B cell (primary cell): ENCODE measurements at regions not wholly inside any gene's neighbourhood (a gene's known extent, or its start where the extent isn't known, plus 50 kb on each side); places are given as distances from the start of the nearest gene placed in this dataset.

ENCODE experiments used
- ATAC-seq: fragments of 200-7000 bp; cut with Tn5 transposase; one replicate; pipeline ENCODE4 v1.10.0; 2021; ENCODE audit warnings: low read depth, mild to moderate bottlenecking, moderate number of reproducible peaks, moderate library complexity
- CTCF ChIA-PET: fragments of 350-600 bp; sonication (Branson Sonifier 250); formaldehyde crosslinking; loops from one replicate; lab custom pipeline; 2021; ENCODE audit warnings: antibody characterized with exemption, inconsistent platforms; lab: Charles Lee
- POLR2A ChIA-PET: fragments of 350-600 bp; sonication (Branson Sonifier 250); formaldehyde crosslinking; loops from one replicate; lab custom pipeline; 2021; ENCODE audit warnings: antibody characterized with exemption; lab: Charles Lee
- DNase-seq: peaks from one replicate; pipeline ENCODE4 v3.0.0; 2013
- H2AFZ ChIP-seq: 2 replicates; pipeline ENCODE4 v1.6.1; 2012; ENCODE audit warnings: mild to moderate bottlenecking, low read depth, low read length; ENCODE audit not compliant: insufficient read depth, poor library complexity, severe bottlenecking
- H3K27ac ChIP-seq, 2 donors: 1 replicate in 1 of 2; 2 replicates in 1 of 2; pipeline ENCODE4 v1.5.1; 2012 to 2013; ENCODE audit warnings: low read length in 2 of 2, mild to moderate bottlenecking in 2 of 2, moderate library complexity in 1 of 2
- H3K27me3 ChIP-seq, 4 experiments: fragments of 200-600 bp in 1 of 4; sonication (generic) in 1 of 4; replicated peaks in 1 of 4; 1 replicate in 2 of 4; 2 replicates in 2 of 4; pipeline versions ENCODE4 v1.6.1 to v1.7.0; 2013 to 2016; ENCODE audit warnings: low read length in 3 of 4, mild to moderate bottlenecking in 2 of 4, mixed read lengths in 1 of 4, moderate library complexity in 1 of 4; ENCODE audit not compliant: insufficient read depth in 4 of 4, control insufficient read depth in 3 of 4; ENCODE audit errors: control extremely low read depth in 1 of 4
- H3K36me3 ChIP-seq, 2 experiments: replicated peaks in 1 of 2; 1 replicate in 1 of 2; 2 replicates in 1 of 2; pipeline versions ENCODE4 v1.6.1 to v1.7.1; 2013; ENCODE audit warnings: low read length in 1 of 2; ENCODE audit not compliant: insufficient read depth in 2 of 2, control insufficient read depth in 1 of 2; ENCODE audit errors: control extremely low read depth in 1 of 2, extremely low read depth in 1 of 2
- H3K4me1 ChIP-seq, 2 donors: fragments of 200-600 bp in 1 of 2; sonication (generic) in 1 of 2; 1 replicate in 1 of 2; 2 replicates in 1 of 2; pipeline versions ENCODE4 v1.5.1 to v1.6.1; 2013 to 2017; ENCODE audit warnings: low read length in 2 of 2; ENCODE audit not compliant: control insufficient read depth in 2 of 2, insufficient read depth in 2 of 2
- H3K4me2 ChIP-seq: replicated peaks from 2 replicates; pipeline ENCODE3; 2012; ENCODE audit warnings: mild to moderate bottlenecking, low read depth, low read length; ENCODE audit not compliant: poor library complexity, severe bottlenecking
- H3K4me3 ChIP-seq, 5 experiments: fragments of 200-600 bp in 1 of 5; sonication (generic) in 1 of 5; 1 replicate in 3 of 5; 2 replicates in 2 of 5; pipeline versions ENCODE4 v1.5.1 to v1.7.0; 2011 to 2016; ENCODE audit warnings: low read length in 4 of 5, mild to moderate bottlenecking in 4 of 5, low read depth in 2 of 5, control low read depth in 1 of 5, moderate library complexity in 1 of 5; ENCODE audit not compliant: insufficient read depth in 1 of 5; ENCODE audit errors: control extremely low read depth in 1 of 5, extremely low read depth in 1 of 5
- H3K79me2 ChIP-seq: fragments of 200-600 bp; sonication (generic); one replicate; pipeline ENCODE4 v1.6.0; 2016; ENCODE audit warnings: low read length; ENCODE audit not compliant: control insufficient read depth, insufficient read depth
- H3K9ac ChIP-seq: fragments of 200-600 bp; sonication (generic); 2 replicates; pipeline ENCODE4 v1.6.1; 2017; ENCODE audit warnings: mild to moderate bottlenecking, low read length, moderate library complexity
- H3K9me3 ChIP-seq, 3 donors: one replicate each; pipeline versions ENCODE4 v1.6.1 to v1.7.1; 2013; ENCODE audit warnings: low read length in 2 of 3; ENCODE audit not compliant: control insufficient read depth in 2 of 3, insufficient read depth in 1 of 3; ENCODE audit errors: control extremely low read depth in 1 of 3
- H4K20me1 ChIP-seq: 2 replicates; pipeline ENCODE4 v1.6.0; 2012; ENCODE audit warnings: mild to moderate bottlenecking, low read length; ENCODE audit not compliant: insufficient read depth, control insufficient read depth, poor library complexity, severe bottlenecking
- H3K27ac Mint-ChIP-seq: one replicate; pipeline ENCODE4 v1.8.0; 2021; ENCODE audit warnings: mixed read lengths
- H3K27me3 Mint-ChIP-seq: one replicate; pipeline ENCODE4 v1.8.0; 2021; ENCODE audit warnings: mixed read lengths
- H3K4me1 Mint-ChIP-seq: one replicate; pipeline ENCODE4 v1.8.0; 2021; ENCODE audit warnings: mixed read lengths
- H3K4me3 Mint-ChIP-seq: one replicate; pipeline ENCODE4 v1.8.0; 2021; ENCODE audit warnings: mixed read lengths
- H3K9me3 Mint-ChIP-seq: one replicate; pipeline ENCODE4 v1.8.0; 2022; ENCODE audit warnings: mixed read lengths; ENCODE audit not compliant: insufficient read depth
- EZH2 ChIP-seq: IDR thresholded peaks from 2 replicates; pipeline ENCODE4 v1.6.1; 2012; ENCODE audit warnings: borderline replicate concordance, low read depth, mild to moderate bottlenecking, moderate library complexity, low read length; ENCODE audit not compliant: insufficient read depth, poor library complexity, severe bottlenecking
- WGBS: methylation state at CpG from one replicate; pipeline ENCODE4 v1.1.5; 2013; ENCODE audit warnings: missing lambda C conversion rate; ENCODE audit not compliant: insufficient coverage; 5-methylcytosine and 5-hydroxymethylcytosine counted together
- intact Hi-C: fragments of 100-400 bp; cut with micrococcal nuclease; formaldehyde crosslinking; loops from one replicate; pipeline ENCODE4 v1.10.0; 2022
- TF ChIP-seq, protein P1 (sequence below): fragments of 200-600 bp; IDR thresholded peaks from one replicate; pipeline ENCODE4 v1.8.0; 2022; ENCODE audit warnings: antibody characterized with exemption, mild to moderate bottlenecking

DNA sequence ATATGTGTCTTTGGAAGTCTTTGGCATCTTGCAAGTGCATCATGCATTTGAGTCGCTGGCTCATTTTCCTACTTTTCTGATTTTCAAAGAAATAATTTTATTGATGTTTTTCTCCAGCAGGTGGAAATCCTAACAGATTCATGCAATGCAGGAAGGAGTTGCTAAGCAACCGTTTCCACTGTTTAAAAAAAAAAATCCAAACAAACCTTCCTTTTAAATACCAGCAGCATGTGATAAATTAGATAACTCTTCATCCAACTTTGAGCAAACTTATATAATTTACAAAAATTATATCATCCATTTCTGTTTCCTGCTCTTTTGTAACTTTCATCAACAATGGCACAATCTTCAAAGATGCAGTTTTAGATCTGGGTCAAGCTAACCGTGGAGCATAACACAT, 364.1 kb downstream of the MFSD1 start:
- no peak overlapping the region for H3K4me2 ChIP-seq
- ChIA-PET POLR2A (no interaction called here), CTCF (no interaction called here)
- no peak overlapping the region for H2AFZ ChIP-seq
- intact Hi-C loops: no loop called here
- Mint-ChIP-seq H3K4me1 (no peaks in the 10 kb centered on the region), H3K9me3 (no peaks in the 10 kb centered on the region), H3K27ac (no peak overlapping the region), H3K27me3 (no peaks in the 10 kb centered on the region), H3K4me3 (no peak overlapping the region)
- H3K4me1 ChIP-seq: no peaks in the 10 kb centered on the region
- no peaks in the 10 kb centered on the region for H3K27me3 ChIP-seq
- no peaks in the 10 kb centered on the region for H3K9me3 ChIP-seq
- H3K9ac ChIP-seq: no peak overlapping the region
- ATAC-seq (no peak), DNase-seq (no peak)
- no peak overlapping the region for H3K27ac ChIP-seq
- WGBS: no CpG with 5 or more reads among the region's 3 CpGs
- H4K20me1 ChIP-seq: no peaks in the 10 kb centered on the region
- no peaks in the 10 kb centered on the region for H3K36me3 ChIP-seq
- H3K4me3 ChIP-seq: no peak overlapping the region
- no peak for TF ChIP-seq EZH2
- H3K79me2 ChIP-seq: no peaks in the 10 kb centered on the region

DNA sequence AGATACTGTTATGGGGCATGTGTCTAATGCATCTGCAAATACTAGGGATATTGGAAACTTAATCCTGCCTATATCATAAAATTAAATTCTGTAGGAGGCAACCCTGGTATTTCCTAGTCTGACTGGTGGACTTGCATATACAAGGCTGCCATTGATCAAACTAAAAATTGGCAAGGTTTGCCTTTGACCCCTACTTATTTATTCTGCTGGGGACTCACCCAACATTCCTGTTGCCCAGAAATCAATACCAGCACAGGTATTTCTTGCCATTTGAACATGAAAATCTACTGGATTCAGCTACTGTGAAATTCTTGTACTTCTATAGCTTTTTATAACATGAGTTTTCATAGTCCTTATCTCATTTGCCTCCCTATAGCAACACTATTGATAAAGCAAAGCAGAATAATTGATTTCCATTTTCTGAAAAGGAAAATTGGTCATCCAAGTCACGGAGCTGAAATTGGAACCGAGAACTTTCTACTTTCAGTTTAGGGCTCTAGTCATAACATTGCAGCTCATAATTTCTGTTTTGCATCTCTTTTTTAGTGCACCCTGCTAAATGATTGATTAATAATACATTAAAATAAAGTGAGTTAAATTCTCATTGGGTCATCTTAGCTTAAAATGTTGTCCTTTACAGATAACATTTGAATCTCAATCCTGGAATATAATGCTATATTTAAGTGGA, 365.2 kb downstream of the MFSD1 start:
- H3K27me3 Mint-ChIP-seq: no peaks in the 10 kb centered on the region
- WGBS: no CpG with 5 or more reads among the region's 2 CpGs
- no peaks in the 10 kb centered on the region for H3K9me3 ChIP-seq
- no peaks in the 10 kb centered on the region for H3K9me3 Mint-ChIP-seq
- H3K4me1 Mint-ChIP-seq: no peaks in the 10 kb centered on the region
- no peak overlapping the region for H2AFZ ChIP-seq
- H3K4me3 ChIP-seq: no peak overlapping the region
- H3K79me2 ChIP-seq: no peaks in the 10 kb centered on the region
- TF ChIP-seq, protein P1, sequence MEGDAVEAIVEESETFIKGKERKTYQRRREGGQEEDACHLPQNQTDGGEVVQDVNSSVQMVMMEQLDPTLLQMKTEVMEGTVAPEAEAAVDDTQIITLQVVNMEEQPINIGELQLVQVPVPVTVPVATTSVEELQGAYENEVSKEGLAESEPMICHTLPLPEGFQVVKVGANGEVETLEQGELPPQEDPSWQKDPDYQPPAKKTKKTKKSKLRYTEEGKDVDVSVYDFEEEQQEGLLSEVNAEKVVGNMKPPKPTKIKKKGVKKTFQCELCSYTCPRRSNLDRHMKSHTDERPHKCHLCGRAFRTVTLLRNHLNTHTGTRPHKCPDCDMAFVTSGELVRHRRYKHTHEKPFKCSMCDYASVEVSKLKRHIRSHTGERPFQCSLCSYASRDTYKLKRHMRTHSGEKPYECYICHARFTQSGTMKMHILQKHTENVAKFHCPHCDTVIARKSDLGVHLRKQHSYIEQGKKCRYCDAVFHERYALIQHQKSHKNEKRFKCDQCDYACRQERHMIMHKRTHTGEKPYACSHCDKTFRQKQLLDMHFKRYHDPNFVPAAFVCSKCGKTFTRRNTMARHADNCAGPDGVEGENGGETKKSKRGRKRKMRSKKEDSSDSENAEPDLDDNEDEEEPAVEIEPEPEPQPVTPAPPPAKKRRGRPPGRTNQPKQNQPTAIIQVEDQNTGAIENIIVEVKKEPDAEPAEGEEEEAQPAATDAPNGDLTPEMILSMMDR: no peak
- no peak for TF ChIP-seq EZH2
- H3K4me1 ChIP-seq: no peaks in the 10 kb centered on the region
- no peak overlapping the region for H3K27ac ChIP-seq
- no peaks in the 10 kb centered on the region for H4K20me1 ChIP-seq
- no peaks in the 10 kb centered on the region for H3K27me3 ChIP-seq
- POLR2A ChIA-PET: no interaction called here
- no peak overlapping the region for H3K4me2 ChIP-seq
- intact Hi-C loops: no loop called here
- DNase-seq (no peak), ATAC-seq (no peak)
- no peak overlapping the region for H3K27ac Mint-ChIP-seq
- H3K4me3 Mint-ChIP-seq: no peak overlapping the region
- CTCF ChIA-PET: interaction anchor here (0.9 kb wide), 1 partner anchor 93 kb away, joined by 4 read pairs; no protein-coding TSS in a partner anchor
- H3K9ac ChIP-seq: no peak overlapping the region
- no peaks in the 10 kb centered on the region for H3K36me3 ChIP-seq
